Adipocyte (in vitro differentiated cells): ENCODE measurements at regions not wholly inside any gene's neighbourhood (a gene's known extent, or its start where the extent isn't known, plus 50 kb on each side); places are given as distances from the start of the nearest gene placed in this dataset.

ENCODE experiments used
- DNase-seq: peaks from one replicate; pipeline ENCODE4 v3.0.0-alpha.2; 2015; ENCODE audit warnings: low read depth
- H3K27me3 ChIP-seq: replicated peaks from 2 replicates; pipeline ENCODE4 v1.7.0; 2013; ENCODE audit warnings: mild to moderate bottlenecking, low read length, moderate library complexity; ENCODE audit not compliant: control insufficient read depth, insufficient read depth
- H3K36me3 ChIP-seq: 2 replicates; pipeline ENCODE4 v1.7.0; 2013; ENCODE audit warnings: low read length, mild to moderate bottlenecking, moderate library complexity; ENCODE audit not compliant: control insufficient read depth, insufficient read depth, severe bottlenecking
- H3K4me1 ChIP-seq: 2 replicates; pipeline ENCODE4 v1.7.0; 2013; ENCODE audit warnings: mild to moderate bottlenecking, low read length, moderate library complexity; ENCODE audit not compliant: control insufficient read depth, insufficient read depth
- H3K4me3 ChIP-seq: 2 replicates; pipeline ENCODE4 v1.7.0; 2013; ENCODE audit warnings: mild to moderate bottlenecking, low read length, moderate library complexity
- H3K9ac ChIP-seq: 2 replicates; pipeline ENCODE4 v1.7.0; 2013; ENCODE audit warnings: mild to moderate bottlenecking, low read length, moderate library complexity
- H3K9me3 ChIP-seq: 2 replicates; pipeline ENCODE4 v1.7.0; 2013; ENCODE audit warnings: mild to moderate bottlenecking, low read length, moderate library complexity; ENCODE audit not compliant: control insufficient read depth

DNA sequence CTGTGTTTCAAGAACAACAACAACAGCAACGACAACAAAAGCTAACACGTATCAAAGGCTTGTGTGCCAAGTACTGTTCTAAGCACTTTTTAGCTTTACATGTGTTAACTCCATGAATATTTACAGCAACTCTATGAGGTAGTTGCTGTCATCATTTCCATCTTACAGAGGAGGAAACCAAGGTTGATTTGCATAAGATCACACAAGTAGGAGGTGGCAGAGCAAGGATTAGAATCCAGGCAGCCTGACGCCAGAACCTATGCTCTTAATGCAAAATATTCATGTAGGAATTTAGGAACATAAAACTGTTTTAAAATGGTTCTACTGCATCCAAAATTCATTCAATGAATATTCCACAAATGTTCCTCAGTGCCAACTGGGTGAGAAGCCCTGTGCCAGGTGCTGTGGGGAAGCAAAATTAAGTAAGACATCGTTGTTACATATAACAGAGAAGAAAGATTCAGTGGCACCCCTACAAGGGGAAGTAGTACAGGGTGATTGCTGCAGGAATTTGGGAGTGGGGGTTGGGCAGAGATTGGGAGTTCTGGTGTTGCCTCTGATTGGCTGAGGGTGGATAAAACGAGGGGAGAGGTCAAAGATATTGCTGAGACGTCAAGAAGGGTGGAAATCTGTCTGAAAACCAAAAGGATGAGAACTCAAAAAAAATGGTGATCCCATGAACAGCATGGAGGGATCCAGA is 86.1 kb upstream of the ARHGAP20 start:
- H3K9me3 ChIP-seq, result no peaks in the 10 kb centered on the region
- no peaks in the 10 kb centered on the region for H3K4me1 ChIP-seq
- DNase-seq, result no peak
- H3K27me3 ChIP-seq, result no peaks in the 10 kb centered on the region
- H3K4me3 ChIP-seq, result no peak overlapping the region
- H3K9ac ChIP-seq, result no peak overlapping the region
- no peaks in the 10 kb centered on the region for H3K36me3 ChIP-seq

DNA sequence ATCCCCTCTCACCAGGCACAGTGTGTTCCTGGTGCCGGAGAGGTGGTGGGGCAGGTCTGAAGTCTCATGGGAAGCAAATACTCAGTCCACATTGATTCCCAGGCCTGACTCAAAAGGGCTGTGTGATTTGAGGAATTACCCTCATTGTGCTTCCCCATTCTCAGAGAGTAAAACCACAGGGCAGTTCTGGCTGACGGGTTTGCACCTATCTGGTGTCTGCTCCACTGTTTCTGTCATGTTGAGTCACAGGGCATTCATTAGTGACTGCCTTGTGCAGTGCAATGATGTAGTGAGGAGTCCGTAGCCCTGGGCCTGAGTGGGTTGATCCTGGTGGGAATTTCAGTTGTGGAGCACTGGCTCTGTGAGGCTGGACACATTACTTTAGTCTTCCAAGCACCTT is 85.2 kb upstream of the ARHGAP20 start:
- Histone ChIP-seq H3K36me3 (no peaks in the 10 kb centered on the region), H3K4me1 (no peaks in the 10 kb centered on the region), H3K27me3 (no peaks in the 10 kb centered on the region), H3K9me3 (no peaks in the 10 kb centered on the region), H3K9ac (no peak overlapping the region), H3K4me3 (no peak overlapping the region)
- no peak for DNase-seq

- no peak overlapping the region for H3K4me3 ChIP-seq
- H3K36me3 ChIP-seq, result no peaks in the 10 kb centered on the region
- H3K9me3 ChIP-seq, result no peaks in the 10 kb centered on the region
- peaks cover 6% of the 10 kb centered on the region for H3K4me1 ChIP-seq
- no peak overlapping the region for H3K9ac ChIP-seq
- no peaks in the 10 kb centered on the region for H3K27me3 ChIP-seq
- no peak for DNase-seq
These were observed 82.9 kb upstream of the ARHGAP20 start for GRCh38 chr11:110795112-110795624.

DNA sequence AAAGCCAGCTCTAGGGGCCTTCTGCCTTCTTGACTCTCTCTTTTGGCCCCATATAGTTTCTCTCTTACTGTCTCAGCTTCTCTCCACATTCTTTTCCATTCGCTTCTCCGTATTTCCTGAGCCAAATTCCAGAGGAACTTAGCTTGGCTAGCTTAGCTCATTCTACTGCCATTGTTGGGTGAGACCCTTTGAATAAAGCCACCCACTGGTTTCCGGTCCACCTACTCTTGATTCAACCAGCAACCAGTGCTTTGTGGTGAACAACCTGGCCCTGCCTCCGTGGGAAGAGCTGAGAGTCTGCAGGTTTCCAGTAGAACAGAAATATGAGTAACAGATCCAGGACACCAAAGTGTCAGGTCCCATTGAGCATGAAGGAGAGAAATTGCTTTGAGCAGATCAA is 81.3 kb upstream of the ARHGAP20 start:
- Histone ChIP-seq H3K4me3 (no peak overlapping the region), H3K4me1 (peaks cover 6% of the 10 kb centered on the region), H3K36me3 (no peaks in the 10 kb centered on the region), H3K27me3 (no peaks in the 10 kb centered on the region), H3K9me3 (no peaks in the 10 kb centered on the region), H3K9ac (no peak overlapping the region)
- no peak for DNase-seq

DNA sequence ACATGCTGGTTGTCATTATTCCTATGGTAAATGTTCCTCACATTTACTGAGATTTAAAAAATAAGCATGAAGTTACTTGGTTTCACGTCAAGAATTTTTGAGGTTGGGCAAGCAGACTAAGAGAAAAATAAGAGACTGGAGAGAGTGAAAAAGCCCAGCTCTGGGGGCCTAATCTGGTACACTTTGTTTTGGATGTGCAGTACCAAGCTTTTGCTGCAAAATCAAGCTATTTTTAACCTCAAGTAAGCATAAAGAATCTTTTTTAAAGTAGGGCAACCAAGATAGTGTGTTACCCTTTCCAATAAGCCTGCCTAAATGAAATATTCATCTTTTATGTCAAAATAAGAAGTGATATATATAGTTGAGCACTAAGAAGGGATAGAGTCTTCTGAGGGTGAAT is 79.4 kb upstream of the ARHGAP20 start:
- H3K9me3 ChIP-seq, result no peaks in the 10 kb centered on the region
- H3K9ac ChIP-seq, result no peak overlapping the region
- no peaks in the 10 kb centered on the region for H3K36me3 ChIP-seq
- peak; percentile 26 for DNase-seq
- peaks cover 6% of the 10 kb centered on the region for H3K4me1 ChIP-seq
- no peak overlapping the region for H3K4me3 ChIP-seq
- no peaks in the 10 kb centered on the region for H3K27me3 ChIP-seq

DNA sequence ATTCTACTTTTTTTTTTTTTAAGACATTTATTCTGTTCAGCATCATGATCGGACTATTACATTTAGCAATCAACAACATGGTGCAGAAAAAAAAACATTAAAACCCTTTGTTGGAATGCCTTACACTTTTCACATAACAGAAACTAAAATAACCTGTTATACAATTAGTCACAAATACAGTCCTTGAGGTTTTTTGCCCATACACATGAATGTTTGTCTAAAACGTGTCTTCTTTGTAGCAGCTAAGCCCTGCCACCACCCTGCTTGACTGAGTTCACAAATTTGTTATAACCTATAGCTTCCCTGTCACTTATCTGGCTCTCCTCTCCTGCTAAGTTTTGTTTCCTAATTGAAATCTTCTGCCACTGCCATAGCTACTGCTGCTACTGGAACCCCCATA is 75.4 kb upstream of the ARHGAP20 start:
- Histone ChIP-seq H3K9ac (no peak overlapping the region), H3K36me3 (no peaks in the 10 kb centered on the region), H3K27me3 (no peaks in the 10 kb centered on the region), H3K4me1 (peaks cover 6% of the 10 kb centered on the region), H3K4me3 (no peak overlapping the region), H3K9me3 (peaks cover 7% of the 10 kb centered on the region)
- no peak for DNase-seq

- no peaks in the 10 kb centered on the region for H3K36me3 ChIP-seq
- no peak for DNase-seq
- peaks cover under 1% of the 10 kb centered on the region for H3K4me1 ChIP-seq
- no peak overlapping the region for H3K4me3 ChIP-seq
- no peak overlapping the region for H3K9ac ChIP-seq
- H3K9me3 ChIP-seq, result peaks cover 7% of the 10 kb centered on the region
- H3K27me3 ChIP-seq, result no peaks in the 10 kb centered on the region
These were observed 74.1 kb upstream of the ARHGAP20 start for GRCh38 chr11:110786226-110786902.

DNA sequence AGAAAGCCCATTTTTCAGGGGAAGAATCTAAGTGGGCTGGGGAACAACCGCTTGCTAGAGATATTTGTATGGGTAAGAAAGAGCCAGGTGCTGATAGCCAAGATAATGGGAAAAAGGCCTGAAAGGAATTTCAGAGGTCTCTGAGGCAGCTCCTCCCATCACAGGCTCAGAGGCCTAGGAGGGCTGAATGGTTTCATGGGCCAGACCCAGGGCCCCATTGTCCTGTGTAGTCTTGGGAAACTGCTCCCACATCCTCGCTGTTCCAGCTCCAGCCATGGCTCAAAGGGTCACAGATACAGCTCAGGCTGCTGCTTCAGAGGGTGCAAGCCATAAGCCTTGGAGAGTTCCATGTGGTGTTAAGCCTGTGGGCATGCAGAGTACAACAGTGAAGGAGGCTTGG is 73.2 kb upstream of the ARHGAP20 start:
- Histone ChIP-seq H3K4me3 (no peak overlapping the region), H3K36me3 (no peaks in the 10 kb centered on the region), H3K4me1 (no peaks in the 10 kb centered on the region), H3K27me3 (no peaks in the 10 kb centered on the region), H3K9ac (no peak overlapping the region), H3K9me3 (peaks cover 7% of the 10 kb centered on the region)
- no peak for DNase-seq

DNA sequence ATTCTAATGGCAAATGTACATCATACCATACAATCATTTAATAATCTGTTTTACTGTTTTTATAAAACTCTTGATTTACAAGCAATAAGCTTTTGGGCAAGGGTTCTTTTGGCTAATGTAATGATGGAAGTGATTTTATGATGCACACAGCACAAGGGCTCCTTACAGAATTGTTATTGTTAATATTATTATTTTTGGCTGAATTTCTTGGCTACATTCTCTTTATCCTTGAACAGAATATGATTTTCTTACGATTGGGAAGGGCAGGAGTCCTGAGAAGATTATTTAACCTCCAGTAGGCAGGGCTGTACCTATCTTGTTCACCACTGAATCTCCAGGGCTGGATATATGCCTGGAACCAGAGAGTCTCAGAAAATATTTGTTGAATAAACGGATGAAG is 70.4 kb upstream of the ARHGAP20 start:
- H3K27me3 ChIP-seq, result no peaks in the 10 kb centered on the region
- no peak for DNase-seq
- peaks cover 9% of the 10 kb centered on the region for H3K4me1 ChIP-seq
- peaks cover 13% of the 10 kb centered on the region for H3K9me3 ChIP-seq
- H3K36me3 ChIP-seq, result no peaks in the 10 kb centered on the region
- H3K4me3 ChIP-seq, result no peak overlapping the region
- H3K9ac ChIP-seq, result no peak overlapping the region

DNA sequence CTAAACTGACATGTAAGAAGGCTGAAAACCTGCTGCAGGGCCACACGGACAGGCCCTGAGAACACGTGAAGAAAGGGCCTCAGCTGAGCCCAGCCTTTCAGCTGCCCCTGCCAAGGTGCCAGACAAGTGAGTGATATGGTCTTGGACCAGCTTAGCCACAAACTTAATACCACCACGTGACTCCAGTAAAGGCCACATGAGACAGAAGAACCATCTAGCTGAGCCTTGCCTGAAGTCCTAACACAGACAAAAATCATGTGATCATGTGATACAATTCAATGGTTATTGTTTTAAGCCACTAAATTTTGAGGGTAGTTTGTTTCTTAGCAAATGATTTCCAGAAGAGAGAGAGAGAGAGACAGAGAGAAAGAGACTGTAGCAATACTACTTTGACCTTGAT is 66.9 kb upstream of the ARHGAP20 start:
- no peak overlapping the region for H3K9ac ChIP-seq
- no peak overlapping the region for H3K4me3 ChIP-seq
- H3K36me3 ChIP-seq, result no peaks in the 10 kb centered on the region
- peaks cover 7% of the 10 kb centered on the region for H3K9me3 ChIP-seq
- DNase-seq, result no peak
- no peaks in the 10 kb centered on the region for H3K27me3 ChIP-seq
- peaks cover 15% of the 10 kb centered on the region for H3K4me1 ChIP-seq

DNA sequence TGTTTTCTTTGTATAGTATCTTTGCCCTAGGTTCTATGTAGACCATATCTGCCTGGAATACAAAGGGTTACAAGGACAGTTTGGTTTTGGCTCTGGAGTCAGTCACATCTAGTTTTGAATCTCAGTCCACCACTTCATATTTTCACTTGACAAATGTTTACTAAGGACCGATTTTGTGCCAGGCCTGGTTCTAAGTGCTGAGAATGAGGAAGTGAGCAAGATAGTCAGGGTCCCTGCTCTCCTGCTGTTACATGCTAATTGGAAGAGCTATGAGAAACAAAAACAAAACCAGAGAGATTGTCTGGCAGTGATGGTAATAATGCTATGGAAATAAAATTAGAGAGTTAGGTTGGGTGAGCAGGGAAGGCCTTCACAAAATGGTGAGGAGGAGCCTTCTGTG is 66.1 kb upstream of the ARHGAP20 start:
- H3K4me3 ChIP-seq, result peak overlapping the region; percentile 31
- no peak for DNase-seq
- H3K9me3 ChIP-seq, result peaks cover 7% of the 10 kb centered on the region
- no peaks in the 10 kb centered on the region for H3K27me3 ChIP-seq
- peaks cover 15% of the 10 kb centered on the region for H3K4me1 ChIP-seq
- no peaks in the 10 kb centered on the region for H3K36me3 ChIP-seq
- H3K9ac ChIP-seq, result no peak overlapping the region
